GM23338 (cell line): ENCODE measurements at regions not wholly inside any gene's neighbourhood (a gene's known extent, or its start where the extent isn't known, plus 50 kb on each side); places are given as distances from the start of the nearest gene placed in this dataset.

ENCODE experiments used
- ATAC-seq: fragments of 200-7000 bp; cut with Tn5 transposase; 3 replicates; pipeline ENCODE4 v1.9.1; 2020
- DNase-seq: peaks from one replicate; pipeline ENCODE4 v3.0.0-alpha.2; 2015; ENCODE audit warnings: low spot score
- H2AFZ ChIP-seq: fragments of 200-600 bp; sonication (generic); 2 replicates; pipeline ENCODE4 v1.8.0; 2016; ENCODE audit warnings: antibody characterized with exemption, mild to moderate bottlenecking, moderate library complexity
- H3F3A ChIP-seq: fragments of 200-600 bp; sonication (generic); replicated peaks from 2 replicates; pipeline ENCODE4 v1.8.0; 2017; ENCODE audit warnings: antibody characterized with exemption, mixed run types, low read depth
- H3K27ac ChIP-seq: fragments of 200-600 bp; sonication (generic); 2 replicates; pipeline ENCODE4 v1.6.1; 2016; ENCODE audit warnings: low read depth
- H3K27me3 ChIP-seq: fragments of 200-600 bp; sonication (generic); 2 replicates; pipeline ENCODE4 v1.8.0; 2016; ENCODE audit warnings: mild to moderate bottlenecking, mixed run types, moderate library complexity; ENCODE audit not compliant: insufficient read depth
- H3K36me3 ChIP-seq: fragments of 200-600 bp; sonication (generic); 2 replicates; pipeline ENCODE4 v1.8.0; 2016; ENCODE audit warnings: mild to moderate bottlenecking; ENCODE audit not compliant: insufficient read depth
- H3K4me1 ChIP-seq: fragments of 200-600 bp; sonication (generic); 2 replicates; pipeline ENCODE4 v1.8.0; 2016; ENCODE audit warnings: mild to moderate bottlenecking, moderate library complexity; ENCODE audit not compliant: insufficient read depth
- H3K4me2 ChIP-seq: fragments of 200-600 bp; sonication (generic); 2 replicates; pipeline ENCODE4 v1.7.1; 2017; ENCODE audit warnings: mixed run types
- H3K4me3 ChIP-seq: fragments of 200-600 bp; sonication (generic); 2 replicates; pipeline ENCODE4 v1.6.1; 2016; ENCODE audit warnings: mixed run types
- H3K79me2 ChIP-seq: fragments of 200-600 bp; sonication (generic); replicated peaks from 2 replicates; pipeline ENCODE4 v1.8.0; 2017; ENCODE audit warnings: mild to moderate bottlenecking; ENCODE audit not compliant: insufficient read depth
- H3K9me2 ChIP-seq: fragments of 200-600 bp; sonication (generic); 2 replicates; pipeline ENCODE4 v1.8.0; 2017; ENCODE audit not compliant: insufficient read depth
- H4K20me1 ChIP-seq: fragments of 200-600 bp; sonication (generic); replicated peaks from 2 replicates; pipeline ENCODE4 v1.8.0; 2017; ENCODE audit warnings: mild to moderate bottlenecking; ENCODE audit not compliant: insufficient read depth
- H3K27ac Mint-ChIP-seq: 2 replicates; pipeline ENCODE4 v1.8.0; 2020; ENCODE audit warnings: inconsistent platforms, mild to moderate bottlenecking, moderate library complexity, mixed read lengths
- H3K27me3 Mint-ChIP-seq: 3 replicates; pipeline ENCODE4 v1.8.0; 2022; ENCODE audit warnings: low read depth, mild to moderate bottlenecking, moderate library complexity, mixed read lengths, inconsistent platforms; ENCODE audit not compliant: insufficient read depth, poor library complexity
- H3K36me3 Mint-ChIP-seq: 3 replicates; pipeline ENCODE4 v1.8.0; 2021; ENCODE audit warnings: low read depth, mild to moderate bottlenecking, inconsistent platforms, moderate library complexity, mixed read lengths
- H3K4me1 Mint-ChIP-seq: 3 replicates; pipeline ENCODE4 v1.8.0; 2020; ENCODE audit warnings: mild to moderate bottlenecking, inconsistent platforms, mixed read lengths
- H3K4me3 Mint-ChIP-seq: 3 replicates; pipeline ENCODE4 v1.8.0; 2021; ENCODE audit warnings: moderate library complexity, mild to moderate bottlenecking, inconsistent platforms, mixed read lengths
- H3K9me3 Mint-ChIP-seq: 3 replicates; pipeline ENCODE4 v1.8.0; 2020; ENCODE audit warnings: moderate library complexity, mild to moderate bottlenecking, inconsistent platforms, mixed read lengths
- CREB1 ChIP-seq: fragments of 250-450 bp; sonication (Bioruptor Pico); IDR thresholded peaks from 2 replicates; pipeline ENCODE4 v1.5.0; 2020; ENCODE audit warnings: low read depth, mild to moderate bottlenecking, moderate library complexity
- EZH2phosphoT487 ChIP-seq: fragments of 200-600 bp; sonication (generic); IDR thresholded peaks from one replicate; pipeline ENCODE4 v1.8.1; 2018; ENCODE audit warnings: antibody characterized with exemption; ENCODE audit not compliant: unreplicated experiment
- NANOG ChIP-seq: IDR thresholded peaks from 2 replicates; pipeline ENCODE4 v1.6.1; 2016; ENCODE audit warnings: antibody characterized with exemption, borderline replicate concordance
- POLR2AphosphoS5 ChIP-seq: IDR thresholded peaks from 2 replicates; pipeline ENCODE4 v1.6.1; 2016; ENCODE audit warnings: antibody characterized with exemption, low read depth
- ZNF114 ChIP-seq: fragments of 250-450 bp; sonication (Bioruptor Pico); IDR thresholded peaks from 2 replicates; pipeline ENCODE4 v1.5.0; 2020; ENCODE audit warnings: mild to moderate bottlenecking, moderate library complexity
- TF ChIP-seq, protein P1 (sequence below): fragments of 250-450 bp; sonication (Bioruptor Pico); IDR thresholded peaks from 2 replicates; pipeline ENCODE4 v1.5.0; 2020; ENCODE audit warnings: mild to moderate bottlenecking, moderate library complexity
- TF ChIP-seq, protein P2 (sequence below): IDR thresholded peaks from one replicate; pipeline ENCODE4 v1.6.1; 2018; ENCODE audit warnings: antibody characterized with exemption; ENCODE audit not compliant: unreplicated experiment

DNA sequence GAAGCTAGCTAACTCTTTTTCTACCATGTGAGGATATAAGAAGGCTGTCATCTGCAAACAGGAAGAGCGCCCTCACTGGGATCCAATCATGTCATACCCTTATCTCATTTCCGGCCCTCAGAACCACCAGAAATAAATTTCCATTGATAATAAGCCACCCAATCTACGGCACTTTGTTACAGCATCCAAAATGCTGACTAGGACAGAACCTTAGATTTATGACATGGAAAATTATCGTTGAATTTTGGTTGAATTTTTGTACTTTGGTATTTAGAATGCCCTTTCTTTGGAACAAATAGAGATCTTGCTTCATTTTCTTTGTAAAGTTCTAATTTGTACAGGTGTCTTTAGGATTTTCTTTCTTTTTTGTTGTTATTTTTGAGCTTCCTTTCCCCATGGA lies 53.3 kb upstream of the CYLC2 start:
- H3F3A ChIP-seq = no peaks in the 10 kb centered on the region
- no peak overlapping the region for H3K4me3 Mint-ChIP-seq
- DNase-seq (no peak), ATAC-seq (no peak)
- no peak for TF ChIP-seq EZH2phosphoT487
- no peak for TF ChIP-seq NANOG
- TF ChIP-seq CREB1 = no peak
- no peak for TF ChIP-seq POLR2AphosphoS5
- TF ChIP-seq, protein P1, sequence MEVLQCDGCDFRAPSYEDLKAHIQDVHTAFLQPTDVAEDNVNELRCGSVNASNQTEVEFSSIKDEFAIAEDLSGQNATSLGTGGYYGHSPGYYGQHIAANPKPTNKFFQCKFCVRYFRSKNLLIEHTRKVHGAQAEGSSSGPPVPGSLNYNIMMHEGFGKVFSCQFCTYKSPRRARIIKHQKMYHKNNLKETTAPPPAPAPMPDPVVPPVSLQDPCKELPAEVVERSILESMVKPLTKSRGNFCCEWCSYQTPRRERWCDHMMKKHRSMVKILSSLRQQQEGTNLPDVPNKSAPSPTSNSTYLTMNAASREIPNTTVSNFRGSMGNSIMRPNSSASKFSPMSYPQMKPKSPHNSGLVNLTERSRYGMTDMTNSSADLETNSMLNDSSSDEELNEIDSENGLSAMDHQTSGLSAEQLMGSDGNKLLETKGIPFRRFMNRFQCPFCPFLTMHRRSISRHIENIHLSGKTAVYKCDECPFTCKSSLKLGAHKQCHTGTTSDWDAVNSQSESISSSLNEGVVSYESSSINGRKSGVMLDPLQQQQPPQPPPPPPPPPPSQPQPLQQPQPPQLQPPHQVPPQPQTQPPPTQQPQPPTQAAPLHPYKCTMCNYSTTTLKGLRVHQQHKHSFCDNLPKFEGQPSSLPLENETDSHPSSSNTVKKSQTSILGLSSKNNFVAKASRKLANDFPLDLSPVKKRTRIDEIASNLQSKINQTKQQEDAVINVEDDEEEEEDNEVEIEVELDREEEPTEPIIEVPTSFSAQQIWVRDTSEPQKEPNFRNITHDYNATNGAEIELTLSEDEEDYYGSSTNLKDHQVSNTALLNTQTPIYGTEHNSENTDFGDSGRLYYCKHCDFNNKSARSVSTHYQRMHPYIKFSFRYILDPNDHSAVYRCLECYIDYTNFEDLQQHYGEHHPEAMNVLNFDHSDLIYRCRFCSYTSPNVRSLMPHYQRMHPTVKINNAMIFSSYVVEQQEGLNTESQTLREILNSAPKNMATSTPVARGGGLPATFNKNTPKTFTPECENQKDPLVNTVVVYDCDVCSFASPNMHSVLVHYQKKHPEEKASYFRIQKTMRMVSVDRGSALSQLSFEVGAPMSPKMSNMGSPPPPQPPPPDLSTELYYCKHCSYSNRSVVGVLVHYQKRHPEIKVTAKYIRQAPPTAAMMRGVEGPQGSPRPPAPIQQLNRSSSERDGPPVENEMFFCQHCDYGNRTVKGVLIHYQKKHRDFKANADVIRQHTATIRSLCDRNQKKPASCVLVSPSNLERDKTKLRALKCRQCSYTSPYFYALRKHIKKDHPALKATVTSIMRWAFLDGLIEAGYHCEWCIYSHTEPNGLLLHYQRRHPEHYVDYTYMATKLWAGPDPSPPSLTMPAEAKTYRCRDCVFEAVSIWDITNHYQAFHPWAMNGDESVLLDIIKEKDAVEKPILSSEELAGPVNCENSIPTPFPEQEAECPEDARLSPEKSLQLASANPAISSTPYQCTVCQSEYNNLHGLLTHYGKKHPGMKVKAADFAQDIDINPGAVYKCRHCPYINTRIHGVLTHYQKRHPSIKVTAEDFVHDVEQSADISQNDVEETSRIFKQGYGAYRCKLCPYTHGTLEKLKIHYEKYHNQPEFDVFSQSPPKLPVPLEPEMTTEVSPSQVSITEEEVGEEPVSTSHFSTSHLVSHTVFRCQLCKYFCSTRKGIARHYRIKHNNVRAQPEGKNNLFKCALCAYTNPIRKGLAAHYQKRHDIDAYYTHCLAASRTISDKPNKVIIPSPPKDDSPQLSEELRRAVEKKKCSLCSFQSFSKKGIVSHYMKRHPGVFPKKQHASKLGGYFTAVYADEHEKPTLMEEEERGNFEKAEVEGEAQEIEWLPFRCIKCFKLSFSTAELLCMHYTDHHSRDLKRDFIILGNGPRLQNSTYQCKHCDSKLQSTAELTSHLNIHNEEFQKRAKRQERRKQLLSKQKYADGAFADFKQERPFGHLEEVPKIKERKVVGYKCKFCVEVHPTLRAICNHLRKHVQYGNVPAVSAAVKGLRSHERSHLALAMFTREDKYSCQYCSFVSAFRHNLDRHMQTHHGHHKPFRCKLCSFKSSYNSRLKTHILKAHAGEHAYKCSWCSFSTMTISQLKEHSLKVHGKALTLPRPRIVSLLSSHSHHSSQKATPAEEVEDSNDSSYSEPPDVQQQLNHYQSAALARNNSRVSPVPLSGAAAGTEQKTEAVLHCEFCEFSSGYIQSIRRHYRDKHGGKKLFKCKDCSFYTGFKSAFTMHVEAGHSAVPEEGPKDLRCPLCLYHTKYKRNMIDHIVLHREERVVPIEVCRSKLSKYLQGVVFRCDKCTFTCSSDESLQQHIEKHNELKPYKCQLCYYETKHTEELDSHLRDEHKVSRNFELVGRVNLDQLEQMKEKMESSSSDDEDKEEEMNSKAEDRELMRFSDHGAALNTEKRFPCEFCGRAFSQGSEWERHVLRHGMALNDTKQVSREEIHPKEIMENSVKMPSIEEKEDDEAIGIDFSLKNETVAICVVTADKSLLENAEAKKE (CRISPR knock-in tag) = no peak
- TF ChIP-seq ZNF114 (CRISPR knock-in tag) = no peak
- TF ChIP-seq, protein P2, sequence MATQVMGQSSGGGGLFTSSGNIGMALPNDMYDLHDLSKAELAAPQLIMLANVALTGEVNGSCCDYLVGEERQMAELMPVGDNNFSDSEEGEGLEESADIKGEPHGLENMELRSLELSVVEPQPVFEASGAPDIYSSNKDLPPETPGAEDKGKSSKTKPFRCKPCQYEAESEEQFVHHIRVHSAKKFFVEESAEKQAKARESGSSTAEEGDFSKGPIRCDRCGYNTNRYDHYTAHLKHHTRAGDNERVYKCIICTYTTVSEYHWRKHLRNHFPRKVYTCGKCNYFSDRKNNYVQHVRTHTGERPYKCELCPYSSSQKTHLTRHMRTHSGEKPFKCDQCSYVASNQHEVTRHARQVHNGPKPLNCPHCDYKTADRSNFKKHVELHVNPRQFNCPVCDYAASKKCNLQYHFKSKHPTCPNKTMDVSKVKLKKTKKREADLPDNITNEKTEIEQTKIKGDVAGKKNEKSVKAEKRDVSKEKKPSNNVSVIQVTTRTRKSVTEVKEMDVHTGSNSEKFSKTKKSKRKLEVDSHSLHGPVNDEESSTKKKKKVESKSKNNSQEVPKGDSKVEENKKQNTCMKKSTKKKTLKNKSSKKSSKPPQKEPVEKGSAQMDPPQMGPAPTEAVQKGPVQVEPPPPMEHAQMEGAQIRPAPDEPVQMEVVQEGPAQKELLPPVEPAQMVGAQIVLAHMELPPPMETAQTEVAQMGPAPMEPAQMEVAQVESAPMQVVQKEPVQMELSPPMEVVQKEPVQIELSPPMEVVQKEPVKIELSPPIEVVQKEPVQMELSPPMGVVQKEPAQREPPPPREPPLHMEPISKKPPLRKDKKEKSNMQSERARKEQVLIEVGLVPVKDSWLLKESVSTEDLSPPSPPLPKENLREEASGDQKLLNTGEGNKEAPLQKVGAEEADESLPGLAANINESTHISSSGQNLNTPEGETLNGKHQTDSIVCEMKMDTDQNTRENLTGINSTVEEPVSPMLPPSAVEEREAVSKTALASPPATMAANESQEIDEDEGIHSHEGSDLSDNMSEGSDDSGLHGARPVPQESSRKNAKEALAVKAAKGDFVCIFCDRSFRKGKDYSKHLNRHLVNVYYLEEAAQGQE = no peak
- no peak overlapping the region for H3K4me2 ChIP-seq
- H2AFZ ChIP-seq = no peak overlapping the region
- no peak overlapping the region for H3K4me3 ChIP-seq
- no peaks in the 10 kb centered on the region for H3K4me1 Mint-ChIP-seq
- H4K20me1 ChIP-seq = no peaks in the 10 kb centered on the region
- H3K4me1 ChIP-seq = no peaks in the 10 kb centered on the region
- no peaks in the 10 kb centered on the region for H3K9me2 ChIP-seq
- no peak overlapping the region for H3K27ac Mint-ChIP-seq
- H3K9me3 Mint-ChIP-seq = peaks cover 78% of the 10 kb centered on the region
- H3K27me3 ChIP-seq = no peaks in the 10 kb centered on the region
- H3K27ac ChIP-seq = no peak overlapping the region
- H3K36me3 Mint-ChIP-seq = peaks cover 14% of the 10 kb centered on the region
- no peaks in the 10 kb centered on the region; the same call in none of the 2 replicates for H3K36me3 ChIP-seq
- peaks cover 2% of the 10 kb centered on the region for H3K27me3 Mint-ChIP-seq
- H3K79me2 ChIP-seq = no peaks in the 10 kb centered on the region
